ENCODE measurements at regions not wholly inside any gene's neighbourhood (a gene's known extent, or its start where the extent isn't known, plus 50 kb on each side); places are given as distances from the start of the nearest gene placed in this dataset.

- no peak overlapping the region for H3K4me2 ChIP-seq (ENCODE audit: low read length)
- H2AFZ ChIP-seq (ENCODE audit: low read depth, low read length, poor library complexity, severe bottlenecking) = no peak overlapping the region
- ATAC-seq (no peak), DNase-seq (ENCODE audit: low read depth, low spot score) (no peak)
- no peaks in the 10 kb centered on the region for H3K9me3 ChIP-seq (ENCODE audit: control insufficient read depth in 1 of 2, insufficient read depth in 1 of 2, low read depth in 1 of 2, low read length in 2 of 2)
- no peaks in the 10 kb centered on the region for H3K27me3 ChIP-seq (ENCODE audit: insufficient read depth, low read length)
- ChIA-PET RAD21 (ENCODE audit: low non-redundant PET in 1 of 2, low total read pairs in 2 of 2, uncharacterized antibody in 2 of 2, unreplicated experiment in 2 of 2) (no interaction called here), POLR2A (no interaction called here), CTCF (no interaction called here)
- no peak for TF ChIP-seq JUND (IDR thresholded peaks at IDR 0.05)
- TF ChIP-seq FOSL1 (IDR thresholded peaks at IDR 0.05; ENCODE audit: low read depth) = no peak
- TF ChIP-seq MAX (IDR thresholded peaks at IDR 0.05) = no peak
- no peak for TF ChIP-seq ZNF274 (IDR thresholded peaks at IDR 0.05; ENCODE audit: low read depth, low read length)
- TF ChIP-seq YY1 (IDR thresholded peaks at IDR 0.05; ENCODE audit: extremely low read depth, insufficient replicate concordance, low read depth, low read length) = no peak
- no peak for TF ChIP-seq ZBTB33 (IDR thresholded peaks at IDR 0.05; ENCODE audit: extremely low read depth, insufficient replicate concordance, low read length)
- TF ChIP-seq CEBPB (IDR thresholded peaks at IDR 0.05; ENCODE audit: low read depth) = no peak
- no peak for TF ChIP-seq SIN3A (IDR thresholded peaks at IDR 0.05; ENCODE audit: low read depth)
- TF ChIP-seq CTCF (IDR thresholded peaks at IDR 0.05 in 2 of 3, conservative IDR thresholded peaks at IDR 0.05 in 1 of 3; ENCODE audit: borderline replicate concordance in 1 of 3, insufficient read depth in 1 of 3, low read depth in 2 of 3, low read length in 2 of 3) = no peak
- no peak for TF ChIP-seq POLR2A (IDR thresholded peaks at IDR 0.05; ENCODE audit: borderline replicate concordance, extremely low read depth, insufficient read depth, insufficient read length)
- TF ChIP-seq TCF7L2 (IDR thresholded peaks at IDR 0.05; ENCODE audit: borderline replicate concordance, extremely low read depth, insufficient read depth, insufficient read length) = no peak
- TF ChIP-seq ZFX (IDR thresholded peaks at IDR 0.05) = no peak
- TF ChIP-seq ELF1 (IDR thresholded peaks at IDR 0.05; ENCODE audit: borderline replicate concordance, low read depth) = no peak
- no peak for TF ChIP-seq EZH2phosphoT487 (IDR thresholded peaks at IDR 0.05; ENCODE audit: borderline replicate concordance)
- TF ChIP-seq POLR2AphosphoS5 (IDR thresholded peaks at IDR 0.05; ENCODE audit: low read depth, low read length) = no peak
- TF ChIP-seq CBX3 (IDR thresholded peaks at IDR 0.05; ENCODE audit: low read depth) = no peak
- no peak for TF ChIP-seq EGR1 (IDR thresholded peaks at IDR 0.05; ENCODE audit: low read depth)
- no peak for TF ChIP-seq REST (IDR thresholded peaks at IDR 0.05; ENCODE audit: low read depth)
- TF ChIP-seq SP1 (IDR thresholded peaks at IDR 0.05; ENCODE audit: low read depth) = no peak
- TF ChIP-seq ATF3 (IDR thresholded peaks at IDR 0.05) = no peak
- intact Hi-C loops (cut with micrococcal nuclease) = no loop called here
- no peaks in the 10 kb centered on the region for H3K4me1 ChIP-seq (ENCODE audit: control insufficient read depth in 1 of 2, insufficient read depth in 2 of 2, low read length in 2 of 2)
- H3K36me3 ChIP-seq (ENCODE audit: control insufficient read depth in 1 of 2, insufficient read depth in 2 of 2, low read length in 2 of 2) = no peaks in the 10 kb centered on the region
- no peak overlapping the region for H3K27ac ChIP-seq (ENCODE audit: low read depth, low read length)
- H3K9ac ChIP-seq (ENCODE audit: low read length) = no peak overlapping the region
- no peaks in the 10 kb centered on the region for H4K20me1 ChIP-seq (ENCODE audit: insufficient read depth)
- H3K79me2 ChIP-seq (ENCODE audit: insufficient read depth, low read length) = no peaks in the 10 kb centered on the region
- no TSS peak for BruUV-seq (replicated peaks)
- peaks cover 7% of the 10 kb centered on the region; the same call in 1 of the 2 replicates for H3K9me2 ChIP-seq (ENCODE audit: insufficient read depth)
- no peak overlapping the region for H3K4me3 ChIP-seq (replicated peaks in 1 of 2; ENCODE audit: low read depth in 1 of 2, low read length in 2 of 2)
These were observed 155.4 kb upstream of the PARD3B start for GRCh38 chr2:204389856-204390255.
